Left forelimb (tissue), 1 donor: ENCODE measurements at regions not wholly inside any gene's neighbourhood (a gene's known extent, or its start where the extent isn't known, plus 50 kb on each side); places are given as distances from the start of the nearest gene placed in this dataset.

Experiments used
- DNase-seq: peaks from one replicate; pipeline ENCODE4 v3.0.0-alpha.2; 2018; ENCODE audit warnings: low spot score

DNA sequence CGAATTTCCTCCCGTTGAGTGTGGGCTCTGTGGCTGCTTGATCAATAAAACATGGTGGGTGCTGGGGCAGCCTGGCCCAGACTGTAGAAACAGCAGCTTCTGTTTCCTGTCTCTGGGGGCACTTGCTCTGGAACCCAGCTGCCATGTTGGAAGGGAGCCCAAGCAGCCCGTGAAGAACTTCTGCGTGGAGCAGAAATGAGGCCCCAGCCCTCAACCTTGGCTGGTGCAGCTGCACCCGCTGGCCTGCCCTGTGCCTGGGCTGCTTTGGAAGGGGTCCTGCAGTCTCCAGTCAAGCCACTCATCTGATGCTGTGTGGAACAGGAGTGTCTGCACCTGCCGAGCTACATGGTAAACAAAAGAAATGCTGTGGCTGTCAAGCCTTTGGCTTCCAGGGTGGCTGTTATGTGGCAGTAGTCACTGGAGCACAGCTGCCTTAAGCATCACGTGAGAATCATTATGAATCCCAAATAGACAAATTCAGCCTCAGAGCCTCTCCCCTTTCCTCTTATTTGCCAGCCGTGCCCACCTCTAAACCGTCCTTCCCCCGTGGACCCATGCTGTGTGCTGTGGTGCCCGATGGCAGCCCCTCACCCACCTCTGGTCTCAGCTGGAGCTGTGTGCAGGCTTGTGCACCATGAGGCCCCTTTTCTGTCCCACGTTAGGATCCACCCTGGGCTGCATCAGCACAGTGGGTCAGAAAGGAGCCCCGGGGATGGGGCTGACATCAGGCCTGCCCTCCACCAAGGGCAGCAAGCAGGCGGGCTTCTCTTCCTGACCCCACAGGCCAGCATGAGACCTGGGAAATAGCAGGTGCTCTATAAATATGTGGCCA is 134.0 kb upstream of the HDAC4 start:
- no peak for DNase-seq

DNA sequence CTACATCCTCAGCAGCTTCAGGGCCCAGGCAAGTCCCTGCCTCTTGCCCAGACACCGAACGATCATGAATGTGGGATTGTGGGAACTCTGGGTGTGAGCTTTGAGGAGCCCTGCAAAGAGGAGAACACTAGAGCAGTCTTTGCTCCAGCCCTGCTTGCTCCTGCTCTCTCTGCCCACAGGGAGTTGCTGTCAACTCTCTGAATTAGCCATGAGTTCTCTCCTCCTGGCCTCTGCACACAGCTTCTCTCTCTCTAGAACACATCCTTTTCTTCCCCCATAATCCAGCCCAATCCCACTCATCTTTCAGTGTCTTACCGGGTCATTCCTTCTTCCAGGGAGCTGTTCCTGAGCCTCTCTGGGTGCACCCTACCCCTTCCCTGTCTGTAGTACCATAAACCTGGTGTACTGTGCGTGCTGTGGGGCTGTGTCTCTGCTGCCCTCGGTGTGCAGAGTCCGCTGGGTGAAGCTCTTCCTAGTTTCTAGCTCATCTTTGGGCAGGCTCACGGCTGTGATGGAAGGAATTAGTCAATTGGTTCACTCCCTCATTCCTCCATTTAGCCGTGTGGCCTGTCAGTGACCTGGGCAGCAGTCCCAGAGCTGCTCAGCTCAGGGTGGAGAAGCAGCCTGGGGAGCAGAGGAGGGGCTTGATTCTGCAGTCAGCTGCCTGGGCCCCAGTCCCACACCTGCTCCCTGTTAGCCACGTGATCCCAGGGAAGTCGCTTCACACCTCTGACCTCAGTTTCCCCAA is 132.9 kb upstream of the HDAC4 start:
- DNase-seq = peak; percentile 73

DNA sequence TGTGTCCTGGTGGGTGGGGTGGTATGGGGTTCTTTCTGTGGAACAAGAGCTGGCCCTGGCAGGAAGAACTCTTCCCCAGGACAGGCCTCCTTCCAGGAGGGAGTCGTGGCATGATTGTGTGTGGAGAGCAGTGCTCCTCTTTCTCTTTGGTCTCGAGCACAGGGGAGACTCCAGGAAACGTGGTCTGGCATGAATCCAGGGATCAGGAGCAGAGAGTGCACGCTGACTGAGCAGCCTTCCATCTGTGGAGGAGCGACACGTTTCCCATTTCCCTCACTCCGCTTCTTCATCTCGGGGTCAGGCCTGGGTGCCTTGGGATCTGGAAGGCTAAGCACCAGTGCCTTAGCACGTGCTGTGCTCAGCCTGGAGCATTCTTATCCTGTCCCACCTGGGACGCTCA is 132.0 kb upstream of the HDAC4 start:
- no peak for DNase-seq

DNA sequence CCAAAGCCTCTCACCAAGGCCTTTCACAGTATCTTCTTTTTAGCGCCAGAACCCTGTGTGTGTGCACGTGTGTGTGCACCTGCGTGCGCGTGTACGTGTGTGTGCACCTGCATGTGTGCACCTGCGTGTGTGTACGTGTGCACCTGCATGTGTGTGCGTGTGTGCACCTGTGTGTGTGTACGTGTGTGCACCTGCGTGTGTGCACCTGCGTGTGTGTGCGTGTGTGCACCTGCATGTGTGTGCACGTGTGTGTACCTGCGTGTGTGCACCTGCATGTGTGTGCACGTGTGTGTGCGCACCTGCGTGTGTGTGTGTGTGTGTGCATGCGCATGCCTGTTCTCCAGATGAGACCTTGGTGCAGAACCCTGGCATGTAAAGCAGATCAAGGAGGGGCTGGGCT is 131.4 kb upstream of the HDAC4 start:
- no peak for DNase-seq

DNA sequence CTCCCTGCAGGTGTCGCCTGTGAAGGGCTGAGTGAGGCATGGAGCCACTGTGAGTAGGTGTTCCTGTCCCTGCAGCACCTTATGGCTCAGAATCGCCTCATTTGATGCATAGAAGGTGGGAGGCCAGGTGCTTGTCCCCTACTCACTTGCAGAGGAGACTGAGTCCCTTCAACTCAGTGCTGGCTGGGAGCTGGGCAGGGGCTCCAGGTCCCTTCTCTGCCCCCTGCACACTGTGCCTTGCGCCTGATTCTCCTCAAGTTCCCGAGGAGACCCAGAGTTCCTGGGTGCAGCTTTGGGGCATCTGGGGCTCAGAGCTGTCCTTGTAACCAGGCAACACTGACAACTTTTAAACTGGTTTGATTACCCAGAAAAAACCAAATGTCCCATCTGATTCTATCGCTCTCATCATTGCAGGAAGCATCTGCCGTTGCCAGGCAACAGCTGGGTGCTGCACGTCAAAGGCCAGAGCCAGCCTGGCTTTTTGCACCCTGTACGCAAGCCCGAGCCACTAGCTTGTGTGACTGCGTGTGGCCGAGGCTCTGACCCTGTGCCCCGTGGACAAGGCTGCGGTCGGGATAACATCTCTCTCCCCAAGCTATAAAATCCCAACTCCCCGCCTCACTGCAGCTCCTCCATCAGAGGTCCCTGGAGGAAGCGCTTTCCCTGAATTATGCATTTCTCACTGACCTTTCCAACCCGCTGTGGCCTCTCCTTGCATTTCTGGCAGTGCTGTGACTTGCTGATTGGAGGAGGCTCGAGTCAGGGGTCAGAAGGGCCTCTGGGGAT is 130.8 kb upstream of the HDAC4 start:
- no peak for DNase-seq

DNA sequence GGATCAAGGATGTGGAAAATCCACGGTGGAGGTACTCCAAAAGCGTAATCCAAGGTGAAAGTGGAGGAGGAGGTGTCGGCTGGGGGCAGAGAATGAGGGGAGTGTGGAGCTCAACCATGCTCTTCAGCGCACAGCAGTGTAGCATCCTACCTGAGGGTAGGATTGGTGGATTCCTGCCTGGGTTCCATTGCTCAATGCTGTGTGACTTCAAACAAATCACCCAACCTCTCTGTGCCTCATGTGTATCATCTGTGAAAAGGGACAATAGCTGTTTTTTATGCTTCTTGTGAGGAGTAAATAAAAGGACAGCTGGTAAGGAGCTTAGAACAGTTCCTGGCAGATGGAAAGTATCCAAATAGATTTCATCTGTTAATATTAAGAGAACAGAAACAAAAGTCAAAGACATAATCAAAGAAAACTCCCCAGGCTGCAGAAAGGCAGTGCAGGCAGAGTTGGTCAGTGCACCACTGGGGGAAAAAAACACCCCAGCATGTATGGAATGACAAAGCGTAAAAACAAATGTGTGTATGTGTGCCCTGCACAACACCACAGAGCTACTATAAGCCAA is 130.0 kb upstream of the HDAC4 start:
- no peak for DNase-seq

DNA sequence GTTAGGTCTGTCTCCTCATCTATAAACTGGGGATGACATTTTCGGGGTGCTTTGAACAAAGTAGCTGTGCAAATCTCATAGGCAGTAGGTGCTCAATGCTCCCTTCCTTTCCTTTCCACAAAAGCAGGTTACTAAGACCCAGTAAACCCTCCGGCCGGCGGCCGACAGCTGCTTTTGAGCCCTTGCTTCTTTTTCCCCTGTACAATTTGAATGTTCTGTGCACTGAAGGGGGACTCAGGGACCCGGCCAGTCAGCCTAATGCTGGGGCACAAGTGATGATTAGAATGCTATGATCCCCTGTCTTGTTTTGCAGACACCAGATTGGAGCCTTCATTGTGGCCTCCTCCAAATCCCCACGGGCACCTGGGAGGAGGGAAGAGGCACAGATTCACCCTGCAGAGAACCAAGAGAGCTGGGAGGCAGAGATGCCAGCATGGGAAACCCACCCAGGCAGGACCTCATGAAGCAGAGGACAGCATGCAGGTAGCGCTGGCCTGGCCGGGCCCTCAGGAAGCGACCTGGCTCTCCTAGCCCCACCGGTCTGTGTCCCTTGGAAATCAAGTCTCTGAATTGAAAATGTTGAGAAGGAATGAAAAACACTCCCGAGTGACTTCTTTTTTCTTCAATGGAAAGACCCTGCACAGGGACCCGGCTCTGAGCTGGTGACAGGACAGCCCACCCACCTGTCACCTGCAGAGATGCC is 128.6 kb upstream of the HDAC4 start:
- DNase-seq = no peak

DNA sequence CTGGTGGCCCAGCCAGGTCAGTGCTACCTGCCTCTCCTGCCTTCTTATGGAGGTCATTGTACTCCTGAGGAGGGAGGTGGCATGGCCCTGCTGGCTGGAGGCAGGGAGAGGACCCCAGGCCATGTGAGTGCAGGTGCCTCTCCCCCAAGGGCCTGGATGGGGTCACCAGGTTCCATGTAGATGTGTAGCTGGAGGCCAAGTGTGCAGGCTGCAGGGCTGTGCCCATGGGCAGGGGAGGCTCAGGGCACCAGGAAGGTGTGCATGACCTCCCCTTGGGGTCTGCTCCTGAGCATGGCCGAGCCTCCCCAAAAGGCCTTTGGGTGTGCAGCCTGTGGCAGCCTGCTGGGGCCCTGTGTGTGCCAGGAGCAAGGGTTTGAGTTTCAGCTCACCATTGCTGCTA is 128.1 kb upstream of the HDAC4 start:
- no peak for DNase-seq

DNA sequence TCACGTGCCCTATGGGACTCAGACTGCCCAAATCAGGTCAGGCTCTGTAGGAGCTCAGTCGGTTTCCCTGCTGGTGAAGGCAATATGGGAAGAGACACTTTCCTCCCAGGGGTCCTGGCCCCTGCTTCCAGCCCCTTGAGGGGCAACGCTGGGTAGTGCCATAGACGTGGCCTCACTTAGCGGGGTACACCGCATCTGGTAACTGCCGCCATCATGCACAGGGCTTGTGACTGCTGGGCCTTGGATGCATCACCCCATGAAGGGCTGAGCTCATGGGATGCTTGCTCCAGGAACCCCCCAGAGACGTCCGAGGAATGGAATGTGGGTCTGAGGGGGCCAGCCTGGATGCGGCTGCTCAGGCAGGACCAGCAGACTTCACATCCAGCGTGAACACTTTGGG is 127.3 kb upstream of the HDAC4 start:
- no peak for DNase-seq

DNA sequence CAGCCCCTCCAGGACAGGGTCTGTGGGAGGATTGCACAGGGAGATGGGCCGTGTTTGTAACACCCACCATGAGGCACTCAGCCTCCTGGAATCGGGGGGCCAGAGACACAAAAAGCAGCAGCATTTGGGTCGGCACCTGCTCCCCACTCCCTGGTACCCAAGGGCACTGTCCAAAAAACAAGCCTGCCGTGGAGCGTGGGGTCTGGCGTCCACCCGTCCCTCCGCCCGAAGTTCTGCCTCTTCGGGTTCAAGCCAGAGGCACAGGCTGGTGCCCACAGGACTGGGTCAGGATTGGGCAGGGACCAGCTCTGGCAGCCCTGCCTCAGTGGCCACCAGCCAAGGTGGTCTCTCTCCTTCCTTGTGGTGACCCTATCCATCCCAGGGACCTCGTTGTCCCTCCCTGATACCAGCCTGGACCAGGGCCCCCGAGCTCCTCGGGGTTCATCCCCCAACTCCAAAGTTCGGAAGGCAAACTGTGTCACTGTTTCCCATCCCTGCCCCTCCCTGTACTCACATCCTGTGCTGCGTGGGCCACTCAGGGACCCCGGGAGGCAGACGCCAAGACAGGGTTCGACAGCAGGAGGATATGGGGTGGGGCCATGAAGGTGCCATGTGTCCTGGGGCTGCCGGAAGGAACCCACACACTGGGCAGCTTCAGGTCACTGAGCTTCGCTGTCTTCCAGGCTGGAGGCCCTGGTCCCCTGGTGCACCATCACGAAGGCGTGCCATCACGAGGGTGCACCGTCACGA is 126.0 kb upstream of the HDAC4 start:
- DNase-seq = no peak

DNA sequence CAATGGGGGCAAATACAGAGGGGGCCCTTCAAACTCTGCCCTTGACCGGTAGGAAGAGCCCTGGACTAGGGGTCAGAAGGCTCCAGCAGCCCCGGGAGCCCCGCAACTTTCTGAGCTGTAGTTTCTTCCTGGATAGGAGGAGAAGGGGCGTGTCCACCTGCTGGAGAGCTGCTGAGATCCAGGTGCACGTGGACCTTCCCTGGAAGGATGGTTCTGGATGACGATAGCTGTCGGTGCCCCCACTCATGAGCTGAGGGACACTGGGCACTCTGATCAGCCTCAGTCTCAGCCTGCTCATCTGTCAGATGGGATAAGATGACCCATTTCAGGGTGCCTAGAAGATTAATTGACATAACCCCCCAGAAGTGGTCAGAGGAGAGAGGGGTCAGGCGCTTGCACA is 125.2 kb upstream of the HDAC4 start:
- DNase-seq = no peak

DNA sequence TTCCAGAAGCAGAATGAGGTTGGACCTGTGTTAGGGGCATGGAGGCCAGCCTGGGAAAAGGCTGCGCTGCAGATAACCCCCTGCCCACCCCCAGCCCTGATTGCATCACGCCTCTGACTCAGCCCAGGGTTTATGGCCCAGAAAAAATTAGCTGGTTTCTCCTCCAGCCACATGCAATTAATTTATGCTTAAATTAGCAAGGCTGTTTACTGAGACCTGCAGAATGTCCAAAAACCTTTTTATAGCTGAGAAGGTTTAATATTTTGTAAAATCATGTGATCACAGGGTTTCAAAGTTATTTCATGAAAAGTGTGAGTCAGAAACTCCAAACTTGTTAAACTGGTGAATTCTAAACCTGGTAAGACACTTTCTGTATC is 123.1 kb upstream of the HDAC4 start:
- DNase-seq = no peak

DNA sequence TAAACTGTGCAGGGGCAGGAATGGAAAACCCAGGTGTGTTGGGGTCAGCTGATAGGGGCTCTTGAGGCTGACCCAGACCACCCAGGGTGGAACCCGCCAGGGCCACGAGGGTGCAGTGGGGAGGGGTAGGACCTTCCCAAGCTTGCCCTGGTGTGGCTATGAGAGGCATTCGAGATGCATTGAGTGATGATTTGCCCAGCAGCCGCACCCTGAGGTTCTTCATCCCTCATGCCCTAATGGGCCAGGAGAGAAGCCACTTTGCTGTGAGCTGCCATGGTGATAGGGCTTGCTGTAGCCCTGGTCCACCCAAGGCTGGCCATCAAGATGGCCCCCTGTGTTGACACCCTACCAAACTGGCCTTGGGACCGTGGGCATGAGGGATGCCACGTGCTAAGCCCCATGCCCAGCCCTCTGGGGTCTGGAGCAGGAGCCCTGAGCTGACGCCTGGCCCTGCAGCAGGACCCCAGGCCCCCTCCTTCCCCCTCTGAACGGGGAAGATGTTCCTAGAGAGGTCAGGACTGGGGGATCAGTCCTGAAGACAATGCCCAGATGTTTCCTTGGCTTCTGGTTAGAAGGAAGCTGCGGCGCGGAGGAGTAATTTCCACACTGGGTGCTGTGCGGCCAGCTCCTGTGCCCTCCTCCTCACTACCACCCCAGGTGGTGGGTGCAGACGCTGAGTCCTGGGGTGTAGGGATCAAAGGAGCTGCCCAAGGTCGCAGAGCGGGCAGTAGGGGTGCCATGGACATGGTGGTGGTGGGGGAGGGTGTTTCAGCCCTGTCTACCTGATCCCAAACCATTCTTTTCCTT is 122.5 kb upstream of the HDAC4 start:
- no peak for DNase-seq

DNA sequence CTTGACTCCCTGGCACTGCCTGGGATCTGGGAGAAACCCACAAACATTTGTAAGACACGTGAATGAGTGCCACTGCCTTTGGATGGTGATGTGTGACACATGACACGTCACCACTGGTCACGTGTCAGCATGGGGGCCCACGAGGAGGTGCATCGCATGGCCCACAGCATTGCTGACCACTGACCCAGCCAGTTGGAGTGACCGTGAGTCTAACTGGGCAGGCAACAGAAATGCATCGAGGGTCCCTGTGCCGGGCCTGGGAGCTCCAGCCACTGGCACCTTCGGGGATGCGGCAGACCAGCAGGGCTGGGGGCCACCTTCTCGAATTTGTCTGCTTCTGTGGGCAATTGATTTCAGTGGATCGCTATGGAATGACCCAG is 121.9 kb upstream of the HDAC4 start:
- DNase-seq = no peak

DNA sequence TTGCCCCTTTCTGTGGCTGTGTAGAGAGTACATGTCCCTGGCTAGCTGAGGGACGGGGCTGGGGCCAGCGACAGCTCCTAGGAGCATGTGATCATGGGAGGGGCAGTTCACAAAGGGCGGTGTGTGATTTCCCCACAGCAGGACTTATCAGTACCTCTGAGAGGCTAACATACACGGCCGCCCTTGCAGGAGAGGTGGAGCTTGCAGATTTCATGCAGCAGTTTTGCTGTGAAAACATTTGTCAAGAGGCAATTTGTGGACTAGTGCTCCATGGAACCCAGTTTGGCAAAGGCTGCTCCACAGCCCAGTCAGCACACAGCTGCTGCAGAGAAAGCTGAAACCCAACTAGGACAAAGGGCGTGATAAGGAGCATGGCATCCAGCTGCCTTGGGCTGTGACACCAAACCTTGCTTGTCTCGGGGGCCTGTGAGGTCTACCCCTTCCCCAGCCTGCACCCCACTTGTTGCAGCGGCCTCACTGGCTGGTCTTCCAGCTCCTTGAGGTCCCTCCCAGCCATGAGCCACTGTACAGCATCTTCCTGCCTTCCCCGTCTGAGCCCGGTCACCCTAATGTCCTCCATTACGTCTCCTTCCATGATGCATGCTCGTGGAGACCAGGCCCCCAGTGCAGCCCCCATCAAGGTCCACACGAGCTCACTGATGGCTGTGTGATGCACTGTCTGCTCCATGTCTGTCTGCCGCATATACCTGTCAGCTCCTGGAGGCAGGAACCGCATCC is 121.4 kb upstream of the HDAC4 start:
- DNase-seq = no peak

DNA sequence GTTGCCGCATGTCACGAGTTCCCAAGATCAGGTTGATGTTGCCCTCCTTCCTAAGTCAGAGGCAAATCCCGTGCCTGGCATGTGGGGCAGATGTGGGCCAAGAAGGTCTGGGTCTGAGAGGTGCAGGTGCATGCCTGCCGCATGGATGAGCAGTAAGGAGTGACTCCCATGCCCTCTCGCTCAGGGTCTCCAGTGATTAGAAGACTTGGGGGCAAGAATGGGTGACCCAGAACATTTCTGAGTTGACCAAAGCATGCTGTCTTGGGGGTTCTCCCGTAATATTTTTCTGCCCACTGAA is 120.6 kb upstream of the HDAC4 start:
- no peak for DNase-seq

DNA sequence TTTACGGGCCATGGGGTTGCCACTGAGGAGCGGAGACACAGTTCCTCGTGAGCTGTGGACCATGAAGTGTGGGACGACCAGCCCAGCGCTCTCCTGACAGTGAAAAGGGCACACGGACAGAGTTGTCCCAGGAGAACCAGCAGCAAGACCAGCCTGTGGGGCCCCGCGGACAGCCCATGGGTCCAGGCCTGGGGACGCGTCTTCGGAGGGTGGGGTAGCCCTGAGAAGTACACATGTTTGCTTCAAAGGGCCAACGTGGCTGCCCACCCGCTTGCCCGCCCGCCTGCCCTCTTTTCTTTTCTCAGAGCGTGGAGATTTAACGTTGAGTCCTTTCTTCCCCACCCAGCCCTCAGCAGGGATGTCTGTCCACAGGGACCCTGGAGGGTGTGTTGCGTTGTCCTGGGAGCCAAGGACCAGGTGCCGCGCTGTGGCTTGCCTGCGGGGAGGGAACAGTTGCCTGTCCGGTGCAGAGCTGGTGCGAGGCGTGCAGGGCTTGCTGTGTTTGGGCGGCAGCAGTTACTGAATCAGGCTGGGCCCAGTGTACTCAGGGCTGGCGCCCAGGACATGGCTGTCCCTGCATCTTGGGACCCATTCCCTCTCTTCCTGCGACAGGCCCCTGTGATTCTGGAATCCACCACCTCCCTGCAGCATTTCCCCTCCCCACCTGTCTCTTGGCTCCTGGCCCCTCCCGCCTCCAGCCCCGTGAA is 120.1 kb upstream of the HDAC4 start:
- no peak for DNase-seq

DNA sequence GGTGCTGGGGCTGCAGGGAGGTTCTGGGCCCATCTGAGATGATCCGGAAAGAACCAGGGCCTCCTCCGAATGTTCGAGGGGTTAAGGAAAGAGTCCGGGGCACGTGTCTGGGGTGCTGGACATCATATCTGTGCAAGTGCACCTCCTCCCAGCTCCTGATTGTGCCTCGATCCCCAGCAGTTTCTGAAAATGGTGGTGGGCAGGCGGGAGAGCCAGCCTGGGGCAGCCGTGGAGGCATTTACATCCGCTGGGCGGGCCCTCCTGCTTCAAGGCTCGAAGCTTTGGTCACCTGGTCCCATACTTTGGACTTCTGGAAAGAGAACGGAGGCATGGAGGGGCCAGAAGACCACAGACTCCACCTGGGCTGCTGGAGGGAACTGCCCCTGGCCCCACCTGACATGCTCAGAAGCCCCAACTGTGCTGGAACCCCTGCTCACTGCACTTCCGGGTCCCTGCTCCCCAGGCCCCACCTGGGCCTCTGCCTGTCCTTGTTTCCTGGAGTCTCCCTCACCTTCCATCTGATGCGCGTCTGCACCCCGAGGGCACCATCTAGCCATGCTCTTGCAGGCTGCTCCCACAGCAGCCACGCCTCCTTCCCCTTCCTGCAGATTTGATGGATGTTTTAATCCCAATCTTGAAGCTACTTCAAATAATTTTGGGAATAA is 119.2 kb upstream of the HDAC4 start:
- no peak for DNase-seq
